Stimulated activated naive CD8-positive, alpha-beta T cell treated with anti-CD3 and anti-CD28 coated beads, Interleukin-15, Interleukin-2, amounts not matched to agents 100 ng/mL and 50 ng/mL, for 24 hours (primary cell): ENCODE measurements at regions not wholly inside any gene's neighbourhood (a gene's known extent, or its start where the extent isn't known, plus 50 kb on each side); places are given as distances from the start of the nearest gene placed in this dataset.

Experiments used
- H3K27ac Mint-ChIP-seq: one replicate; pipeline ENCODE4 v1.8.0; 2021; ENCODE audit warnings: mild to moderate bottlenecking, mixed read lengths
- H3K27me3 Mint-ChIP-seq: one replicate; pipeline ENCODE4 v1.8.0; 2021; ENCODE audit warnings: mixed read lengths
- H3K36me3 Mint-ChIP-seq: one replicate; pipeline ENCODE4 v1.8.0; 2021; ENCODE audit warnings: low read depth, mixed read lengths
- H3K4me1 Mint-ChIP-seq: one replicate; pipeline ENCODE4 v1.8.0; 2021; ENCODE audit warnings: low read depth, mixed read lengths
- H3K4me3 Mint-ChIP-seq: one replicate; pipeline ENCODE4 v1.8.0; 2021; ENCODE audit warnings: mild to moderate bottlenecking, mixed read lengths
- H3K9me3 Mint-ChIP-seq: one replicate; pipeline ENCODE4 v1.8.0; 2021; ENCODE audit warnings: mixed read lengths

DNA sequence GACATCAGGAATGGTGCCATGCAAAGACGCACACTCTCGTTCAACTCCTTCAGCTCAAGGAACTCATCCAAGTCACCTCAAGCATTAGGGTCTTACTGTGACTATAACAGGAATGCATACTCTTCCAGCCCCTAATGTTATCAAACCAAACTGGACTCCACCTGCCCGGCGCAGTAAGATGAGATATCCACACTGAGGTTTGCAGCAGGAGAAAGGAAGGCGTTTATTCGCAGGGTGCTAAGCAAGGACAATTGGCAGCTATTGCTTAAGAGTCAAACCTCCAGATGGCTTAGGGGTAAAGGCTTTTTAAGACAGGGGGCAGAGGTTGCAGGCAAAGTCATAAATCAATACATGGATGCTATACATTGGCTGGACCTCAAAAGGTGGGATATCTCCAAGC, 159.4 kb upstream of the TAB2 start:
- peaks cover 20% of the 10 kb centered on the region for H3K4me1 Mint-ChIP-seq
- H3K27ac Mint-ChIP-seq = no peak overlapping the region
- H3K4me3 Mint-ChIP-seq = no peak overlapping the region
- H3K27me3 Mint-ChIP-seq = no peaks in the 10 kb centered on the region
- peaks cover 7% of the 10 kb centered on the region for H3K9me3 Mint-ChIP-seq
- H3K36me3 Mint-ChIP-seq = no peaks in the 10 kb centered on the region

DNA sequence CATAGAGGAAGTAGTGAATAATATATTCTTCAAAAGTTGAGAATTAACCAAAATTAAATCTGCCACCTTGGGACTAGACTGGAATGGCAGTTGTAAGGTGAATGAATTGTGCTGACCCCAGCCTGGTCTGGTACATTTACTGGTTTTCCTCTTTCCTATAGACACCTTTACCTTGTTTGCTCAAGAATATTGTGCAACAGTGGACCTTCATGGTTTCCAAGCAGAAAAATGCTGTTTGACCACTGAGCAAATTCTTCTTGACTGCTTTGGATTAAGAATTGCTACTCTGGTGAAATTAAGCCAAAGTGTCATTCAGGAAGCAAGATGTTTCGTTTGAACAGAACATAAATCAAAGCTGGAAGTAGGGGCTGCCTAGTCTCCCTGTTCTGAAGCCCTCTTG, 156.6 kb upstream of the TAB2 start:
- H3K27me3 Mint-ChIP-seq = no peaks in the 10 kb centered on the region

GRCh38 chr6:149162924-149163323, 154.6 kb upstream of the TAB2 start:
- peaks cover 19% of the 10 kb centered on the region for H3K4me1 Mint-ChIP-seq
- no peaks in the 10 kb centered on the region for H3K27me3 Mint-ChIP-seq
- H3K27ac Mint-ChIP-seq = no peak overlapping the region
- no peaks in the 10 kb centered on the region for H3K36me3 Mint-ChIP-seq
- no peaks in the 10 kb centered on the region for H3K9me3 Mint-ChIP-seq
- no peak overlapping the region for H3K4me3 Mint-ChIP-seq

More for the DNA sequence above, 156.6 kb upstream of the TAB2 start:
- Mint-ChIP-seq H3K36me3 (no peaks in the 10 kb centered on the region), H3K27ac (no peak overlapping the region), H3K4me3 (no peak overlapping the region), H3K4me1 (peaks cover 3% of the 10 kb centered on the region), H3K9me3 (no peaks in the 10 kb centered on the region)

DNA sequence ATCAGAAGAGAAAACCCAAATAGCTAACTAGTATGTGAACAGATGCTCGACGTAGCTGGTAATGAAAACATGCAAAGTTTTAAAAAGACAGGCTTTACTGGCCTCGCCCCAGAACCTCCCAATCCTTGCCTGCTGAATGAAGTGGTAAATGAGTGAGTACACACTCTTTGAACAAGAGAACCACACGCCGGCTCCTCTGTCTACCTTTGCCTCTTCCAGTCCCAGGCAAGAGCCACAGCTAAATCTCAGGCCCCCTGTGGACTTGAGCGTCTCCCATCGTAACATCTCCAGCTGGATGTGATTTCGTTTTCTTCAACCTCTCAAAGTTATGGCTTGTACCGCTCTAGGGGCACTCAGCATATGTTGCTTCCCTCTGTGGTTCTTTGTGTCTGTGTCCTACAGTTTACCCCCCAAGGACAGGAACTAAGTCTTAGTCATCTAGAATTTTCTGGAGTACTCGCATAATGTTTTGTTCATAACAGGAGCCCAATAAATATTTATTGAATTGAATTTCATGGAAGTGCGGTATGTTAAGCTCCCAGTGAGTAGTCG, 153.2 kb upstream of the TAB2 start:
- Mint-ChIP-seq H3K4me1 (peaks cover 29% of the 10 kb centered on the region), H3K9me3 (peaks cover 6% of the 10 kb centered on the region), H3K4me3 (no peak overlapping the region), H3K36me3 (no peaks in the 10 kb centered on the region), H3K27me3 (no peaks in the 10 kb centered on the region), H3K27ac (no peak overlapping the region)

DNA sequence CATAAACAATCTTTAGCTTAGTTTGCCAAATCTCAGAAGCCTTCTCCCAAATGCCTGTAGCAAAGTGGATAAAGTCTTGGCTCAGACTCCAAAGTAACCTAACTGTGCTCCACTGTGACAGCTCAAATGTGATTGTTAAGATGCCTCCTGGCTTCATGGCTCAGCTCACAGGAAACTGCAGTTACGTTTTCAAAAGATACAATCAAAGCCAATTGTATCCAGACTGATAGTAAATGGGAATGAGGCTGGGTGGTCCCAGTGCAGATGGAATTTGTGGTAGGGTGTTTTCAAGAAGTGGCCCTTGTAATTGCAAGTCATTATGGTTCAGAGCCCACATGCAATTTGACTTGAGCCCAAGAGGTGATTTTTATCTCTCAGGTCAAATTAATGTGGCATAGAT, 151.2 kb upstream of the TAB2 start:
- Mint-ChIP-seq H3K36me3 (no peaks in the 10 kb centered on the region), H3K27me3 (no peaks in the 10 kb centered on the region), H3K27ac (peak overlapping the region; percentile 22), H3K4me3 (peak overlapping the region; percentile 52), H3K9me3 (peaks cover 6% of the 10 kb centered on the region), H3K4me1 (peaks cover 48% of the 10 kb centered on the region)

DNA sequence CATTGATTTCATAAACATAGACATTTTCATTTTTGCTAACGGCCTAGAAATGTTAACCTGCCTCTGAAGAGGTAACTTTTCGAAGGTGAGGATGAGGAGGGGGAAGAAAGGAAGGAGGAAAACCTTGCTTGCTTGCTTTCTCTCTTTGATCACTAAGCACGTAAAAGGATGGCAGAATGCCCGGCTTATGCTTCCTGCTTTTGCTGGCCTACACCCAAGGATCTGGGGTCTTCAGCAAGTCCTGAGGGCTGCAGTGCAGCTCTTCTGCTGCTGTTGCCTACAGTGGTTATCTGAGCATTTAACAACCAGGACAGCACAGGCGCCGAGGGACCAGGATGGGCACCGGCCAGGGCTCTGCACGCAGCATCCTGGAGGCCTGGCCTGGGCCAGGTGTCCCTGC, 150.8 kb upstream of the TAB2 start:
- Mint-ChIP-seq H3K4me1 (peaks cover 52% of the 10 kb centered on the region), H3K27ac (peak overlapping the region; percentile 22), H3K36me3 (no peaks in the 10 kb centered on the region), H3K9me3 (peaks cover 6% of the 10 kb centered on the region), H3K27me3 (no peaks in the 10 kb centered on the region), H3K4me3 (peak overlapping the region; percentile 52)

DNA sequence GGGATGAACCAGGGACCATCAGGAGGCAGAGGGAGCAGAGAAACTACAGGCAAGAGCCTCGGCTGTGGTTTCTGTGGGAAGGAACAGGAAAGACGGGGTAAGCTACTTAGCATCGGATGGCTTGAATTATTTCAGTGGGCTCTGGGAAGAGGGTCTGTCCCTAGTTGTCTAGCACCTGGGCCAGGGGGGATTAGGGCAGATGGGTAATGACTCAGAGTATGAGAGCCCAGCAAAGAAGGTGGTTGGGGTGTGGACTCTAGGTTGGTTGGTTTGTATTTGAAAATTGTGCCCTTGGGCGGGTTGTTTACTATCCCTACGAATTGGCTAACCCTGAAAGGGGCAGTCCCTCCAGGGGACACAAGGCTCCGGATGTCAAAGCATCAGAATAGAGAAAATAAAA, 148.5 kb upstream of the TAB2 start:
- Mint-ChIP-seq H3K27me3 (no peaks in the 10 kb centered on the region), H3K9me3 (peaks cover 6% of the 10 kb centered on the region), H3K27ac (peak overlapping the region; percentile 80), H3K4me1 (peaks cover 53% of the 10 kb centered on the region), H3K4me3 (no peak overlapping the region), H3K36me3 (no peaks in the 10 kb centered on the region)

- no peaks in the 10 kb centered on the region for H3K27me3 Mint-ChIP-seq
- H3K4me1 Mint-ChIP-seq = peaks cover 58% of the 10 kb centered on the region
- H3K9me3 Mint-ChIP-seq = peaks cover 6% of the 10 kb centered on the region
- no peak overlapping the region for H3K4me3 Mint-ChIP-seq
- H3K27ac Mint-ChIP-seq = peak overlapping the region; percentile 49
- H3K36me3 Mint-ChIP-seq = no peaks in the 10 kb centered on the region
Observed at GRCh38 chr6:149169761-149170511, 147.6 kb upstream of the TAB2 start.

GRCh38 chr6:149170564-149171452, 146.7 kb upstream of the TAB2 start:
- Mint-ChIP-seq H3K27ac (peak overlapping the region; percentile 62), H3K27me3 (no peaks in the 10 kb centered on the region), H3K36me3 (no peaks in the 10 kb centered on the region), H3K4me1 (peaks cover 58% of the 10 kb centered on the region), H3K9me3 (peaks cover 6% of the 10 kb centered on the region), H3K4me3 (peak overlapping the region; percentile 3)

DNA sequence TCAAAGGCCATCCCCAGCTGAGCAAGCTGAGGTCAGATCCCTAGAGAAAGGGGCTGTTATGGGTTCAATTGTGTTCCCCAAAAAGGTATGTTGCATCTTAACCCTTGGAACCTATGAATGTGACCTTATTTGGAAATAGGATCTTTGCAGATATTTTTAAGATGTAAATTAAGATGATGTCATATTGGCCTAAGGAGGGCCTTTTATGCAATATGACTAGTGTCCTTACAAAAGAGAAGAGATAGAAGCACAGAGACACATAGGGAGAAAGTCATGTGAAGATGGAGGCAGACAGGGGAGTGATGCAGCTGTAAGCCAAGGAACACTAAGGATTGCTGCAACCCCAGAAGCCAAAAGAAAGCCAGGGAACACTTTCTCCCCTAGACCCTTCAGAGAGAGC, 144.3 kb upstream of the TAB2 start:
- Mint-ChIP-seq H3K27ac (no peak overlapping the region), H3K36me3 (no peaks in the 10 kb centered on the region), H3K27me3 (no peaks in the 10 kb centered on the region), H3K9me3 (peaks cover 6% of the 10 kb centered on the region), H3K4me1 (peaks cover 41% of the 10 kb centered on the region), H3K4me3 (no peak overlapping the region)

- H3K4me1 Mint-ChIP-seq = peaks cover 24% of the 10 kb centered on the region
- no peak overlapping the region for H3K27ac Mint-ChIP-seq
- no peaks in the 10 kb centered on the region for H3K27me3 Mint-ChIP-seq
- H3K4me3 Mint-ChIP-seq = no peak overlapping the region
- H3K36me3 Mint-ChIP-seq = no peaks in the 10 kb centered on the region
- no peaks in the 10 kb centered on the region for H3K9me3 Mint-ChIP-seq
Observed at GRCh38 chr6:149174962-149175361, 142.6 kb upstream of the TAB2 start.

GRCh38 chr6:149176971-149177667, 140.4 kb upstream of the TAB2 start:
- Mint-ChIP-seq H3K27ac (no peak overlapping the region), H3K36me3 (no peaks in the 10 kb centered on the region), H3K27me3 (no peaks in the 10 kb centered on the region), H3K4me1 (peaks cover 7% of the 10 kb centered on the region), H3K4me3 (no peak overlapping the region), H3K9me3 (no peaks in the 10 kb centered on the region)

DNA sequence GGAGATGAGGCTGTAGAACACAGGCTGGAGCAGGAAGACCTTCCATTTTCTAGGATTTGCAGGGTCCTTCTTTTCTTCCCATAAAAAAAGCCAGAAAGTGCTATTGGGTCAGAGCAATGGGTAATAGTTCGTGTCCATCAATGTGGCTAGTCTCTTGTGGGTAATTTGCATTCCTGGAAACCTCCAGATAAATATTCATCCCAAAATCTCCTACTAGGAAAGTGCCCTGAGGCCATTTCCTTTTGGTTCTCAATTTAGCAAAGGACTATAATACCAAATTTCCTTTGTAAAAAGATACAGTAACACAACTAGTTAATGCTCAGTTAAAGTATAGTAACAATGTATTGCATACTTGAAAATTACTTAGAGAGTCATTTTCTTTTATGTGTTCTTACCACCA, 138.1 kb upstream of the TAB2 start:
- Mint-ChIP-seq H3K27ac (no peak overlapping the region), H3K36me3 (no peaks in the 10 kb centered on the region), H3K9me3 (peaks cover 3% of the 10 kb centered on the region), H3K4me3 (no peak overlapping the region), H3K27me3 (no peaks in the 10 kb centered on the region), H3K4me1 (peaks cover 11% of the 10 kb centered on the region)

DNA sequence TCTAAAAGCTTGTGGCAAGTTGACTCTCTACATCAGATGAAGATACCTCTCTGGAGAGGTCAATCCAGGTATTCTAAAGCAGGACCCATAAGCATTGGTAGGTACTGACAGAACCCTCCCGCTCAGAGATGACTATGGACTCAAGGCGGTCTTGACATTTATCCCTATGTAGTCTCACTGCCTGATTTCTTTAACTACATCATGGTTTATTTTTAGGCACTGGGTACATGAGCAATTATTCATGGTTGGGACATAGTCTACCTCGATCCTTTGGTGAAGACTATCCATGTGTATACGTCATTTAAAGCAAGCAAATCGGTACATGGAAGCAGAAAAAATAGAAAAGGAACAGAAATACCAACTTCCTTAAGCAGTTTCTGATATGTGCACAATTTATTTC, 136.2 kb upstream of the TAB2 start:
- Mint-ChIP-seq H3K36me3 (no peaks in the 10 kb centered on the region), H3K9me3 (peaks cover 13% of the 10 kb centered on the region), H3K27ac (no peak overlapping the region), H3K27me3 (no peaks in the 10 kb centered on the region), H3K4me3 (no peak overlapping the region), H3K4me1 (peaks cover 4% of the 10 kb centered on the region)

GRCh38 chr6:149182262-149182661, 135.2 kb upstream of the TAB2 start:
- no peaks in the 10 kb centered on the region for H3K27me3 Mint-ChIP-seq
- H3K27ac Mint-ChIP-seq = no peak overlapping the region
- H3K9me3 Mint-ChIP-seq = peaks cover 17% of the 10 kb centered on the region
- peaks cover 4% of the 10 kb centered on the region for H3K4me1 Mint-ChIP-seq
- H3K4me3 Mint-ChIP-seq = no peak overlapping the region
- no peaks in the 10 kb centered on the region for H3K36me3 Mint-ChIP-seq
